Right lobe of liver (tissue), 6 donors: ENCODE measurements at regions not wholly inside any gene's neighbourhood (a gene's known extent, or its start where the extent isn't known, plus 50 kb on each side); places are given as distances from the start of the nearest gene placed in this dataset.

Experiments used
- ATAC-seq, 4 donors: fragments of 200-7000 bp; cut with Tn5 transposase; one replicate each; pipeline ENCODE4 v1.9.1; 2020; ENCODE audit warnings: mild to moderate bottlenecking in 4 of 4, moderate library complexity in 4 of 4
- DNase-seq, 3 donors: peaks; one replicate each; pipeline ENCODE4 v3.0.0-alpha.2; 2020
- H3K27ac ChIP-seq, 3 donors: fragments of 200-600 bp; one replicate each; pipeline ENCODE4 v1.8.0; 2022
- H3K27me3 ChIP-seq, 2 donors: fragments of 200-600 bp; one replicate each; pipeline ENCODE4 v1.8.0; 2022
- H3K36me3 ChIP-seq, 4 donors: fragments of 200-600 bp; sonication (generic) in 1 of 4; one replicate each; pipeline versions ENCODE4 v1.5.1 to v1.8.0; 2017 to 2022; ENCODE audit warnings: control low read depth in 1 of 4
- H3K4me1 ChIP-seq, 4 donors: fragments of 200-600 bp; sonication (generic) in 1 of 4; one replicate each; pipeline versions ENCODE4 v1.5.1 to v1.8.0; 2017 to 2022; ENCODE audit warnings: control low read depth in 1 of 4
- H3K4me3 ChIP-seq, 3 donors: fragments of 200-600 bp; one replicate each; pipeline ENCODE4 v1.8.0; 2022
- H3K9me3 ChIP-seq, 4 donors: fragments of 200-600 bp; sonication (generic) in 1 of 4; one replicate each; pipeline versions ENCODE4 v1.5.1 to v1.8.0; 2017 to 2022; ENCODE audit warnings: control low read depth in 1 of 4
- CTCF ChIP-seq, 4 donors: fragments of 200-600 bp in 3 of 4; fragments of 450-650 bp in 1 of 4; IDR thresholded peaks; one replicate each; pipeline versions ENCODE4 v1.5.1 to v1.8.0; 2016 to 2022; ENCODE audit warnings: antibody characterized with exemption in 4 of 4, mild to moderate bottlenecking in 2 of 4
- POLR2A ChIP-seq: fragments of 450-650 bp; IDR thresholded peaks from one replicate; pipeline ENCODE4 v1.6.1; 2017; ENCODE audit warnings: antibody characterized with exemption, mild to moderate bottlenecking
- WGBS: methylation state at CpG from one replicate; pipeline ENCODE4 v1.1.6; 2018; ENCODE audit warnings: low coverage, low lambda C conversion rate; ENCODE audit not compliant: insufficient coverage; ENCODE audit errors: missing lambda C conversion rate; 5-methylcytosine and 5-hydroxymethylcytosine counted together
- intact Hi-C, 2 donors: fragments of 100-400 bp; cut with DNase I; formaldehyde crosslinking; loops; one replicate each; pipeline versions ENCODE4 v1.11.2 to v1.14.1; 2022
- donor health status: DM: no; HTN: yes; CAD: no.
- donor health status: DM: no; HTN: no; CAD: no.
- donor health status: DM: no; HTN: no; CAD: no.
- donor health status: DM: no; HTN: yes; CAD: no.
- donor health status: DM: no; HTN: yes; CAD: no.

GRCh38 chr3:28777806-28778475 lies 429.3 kb upstream of the AZI2 start:
- 57% methylated on average over 6 of the region's 6 CpGs for WGBS
- no peaks in the 10 kb centered on the region for H3K27me3 ChIP-seq
- peak in 3 of 4 donors; percentile 33 to 52 (median 43) for ATAC-seq
- TF ChIP-seq POLR2A: no peak
- no peak for TF ChIP-seq CTCF (IDR thresholded peaks at IDR 0.05)
- H3K36me3 ChIP-seq: no peaks in the 10 kb centered on the region
- no peak overlapping the region for H3K27ac ChIP-seq
- H3K9me3 ChIP-seq: no peaks in the 10 kb centered on the region
- no peaks in the 10 kb centered on the region for H3K4me1 ChIP-seq
- intact Hi-C loops: no loop called here
- H3K4me3 ChIP-seq: no peak overlapping the region
- DNase-seq: no peak

- no peak overlapping the region for H3K27ac ChIP-seq
- no peaks in the 10 kb centered on the region for H3K9me3 ChIP-seq
- H3K27me3 ChIP-seq: no peaks in the 10 kb centered on the region
- 36% methylated on average over 3 of the region's 3 CpGs for WGBS
- no peaks in the 10 kb centered on the region for H3K4me1 ChIP-seq
- H3K36me3 ChIP-seq: no peaks in the 10 kb centered on the region
- H3K4me3 ChIP-seq: no peak overlapping the region
- intact Hi-C loops: no loop called here
- no peak for ATAC-seq
- DNase-seq: no peak
- no peak for TF ChIP-seq POLR2A
- no peak for TF ChIP-seq CTCF (IDR thresholded peaks at IDR 0.05)
These were observed 431.9 kb upstream of the AZI2 start for GRCh38 chr3:28780480-28780879.

- Histone ChIP-seq H3K9me3 (no peaks in the 10 kb centered on the region), H3K4me1 (no peaks in the 10 kb centered on the region), H3K36me3 (no peaks in the 10 kb centered on the region), H3K4me3 (no peak overlapping the region), H3K27ac (no peak overlapping the region), H3K27me3 (no peaks in the 10 kb centered on the region)
- intact Hi-C loops: no loop called here
- ATAC-seq (no peak), DNase-seq (no peak)
- TF ChIP-seq POLR2A (no peak), CTCF (IDR thresholded peaks at IDR 0.05) (no peak)
These were observed 432.4 kb upstream of the AZI2 start for GRCh38 chr3:28781053-28781452.

- no peaks in the 10 kb centered on the region for H3K4me1 ChIP-seq
- DNase-seq (no peak), ATAC-seq (no peak)
- 65% methylated on average over 3 of the region's 3 CpGs for WGBS
- H3K9me3 ChIP-seq: no peaks in the 10 kb centered on the region
- H3K4me3 ChIP-seq: no peak overlapping the region
- H3K36me3 ChIP-seq: no peaks in the 10 kb centered on the region
- no peak overlapping the region for H3K27ac ChIP-seq
- no peaks in the 10 kb centered on the region for H3K27me3 ChIP-seq
- no peak for TF ChIP-seq CTCF (IDR thresholded peaks at IDR 0.05)
- no peak for TF ChIP-seq POLR2A
- intact Hi-C loops: no loop called here
These were observed 437.8 kb upstream of the AZI2 start for GRCh38 chr3:28786446-28786845.

- no peaks in the 10 kb centered on the region for H3K4me1 ChIP-seq
- H3K4me3 ChIP-seq: no peak overlapping the region
- no peaks in the 10 kb centered on the region for H3K9me3 ChIP-seq
- no peaks in the 10 kb centered on the region for H3K36me3 ChIP-seq
- 44% methylated on average over 1 of the region's 1 CpG for WGBS
- TF ChIP-seq POLR2A (no peak), CTCF (IDR thresholded peaks at IDR 0.05) (no peak)
- no peaks in the 10 kb centered on the region for H3K27me3 ChIP-seq
- intact Hi-C loops: no loop called here
- no peak for ATAC-seq
- DNase-seq: no peak
- H3K27ac ChIP-seq: no peak overlapping the region
These were observed 439.9 kb upstream of the AZI2 start for GRCh38 chr3:28788571-28788970.
